ENCODE measurements at regions not wholly inside any gene's neighbourhood (a gene's known extent, or its start where the extent isn't known, plus 50 kb on each side); places are given as distances from the start of the nearest gene placed in this dataset.

DNA sequence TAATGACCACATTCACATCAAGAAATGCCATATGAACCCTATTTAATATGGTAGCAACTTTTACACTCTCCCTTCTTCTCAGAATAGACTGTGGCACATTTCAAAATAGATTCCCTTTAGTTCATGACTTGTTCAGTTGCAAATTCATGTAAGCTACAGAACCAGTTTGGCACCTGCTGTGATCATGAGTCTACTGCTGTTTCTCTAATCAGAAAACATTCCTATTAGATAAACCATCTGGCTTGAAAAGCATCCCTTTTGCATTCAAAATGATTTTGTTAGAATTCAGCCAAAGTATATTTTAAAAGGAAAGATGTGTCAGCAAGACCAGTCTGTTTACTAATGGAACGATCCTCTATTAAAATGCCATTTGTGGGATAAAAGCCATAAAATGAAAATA lies 304.4 kb downstream of the BCHE start:
- Histone ChIP-seq H3K79me2 (ENCODE audit: insufficient read depth, low read length) (no peaks in the 10 kb centered on the region), H3K4me2 (ENCODE audit: low read depth, low read length) (no peak overlapping the region), H2AFZ (ENCODE audit: low read length) (no peak overlapping the region), H3K9me3 (ENCODE audit: low read length) (no peaks in the 10 kb centered on the region), H4K20me1 (ENCODE audit: insufficient read depth, low read length) (no peaks in the 10 kb centered on the region), H3K4me3 (replicated peaks in 1 of 3; ENCODE audit: insufficient read depth in 1 of 3, low read depth in 2 of 3, low read length in 3 of 3) (no peak overlapping the region), H3K27me3 (ENCODE audit: control insufficient read depth in 1 of 2, insufficient read depth in 2 of 2, low read length in 2 of 2) (no peaks in the 10 kb centered on the region), H3K4me1 (ENCODE audit: insufficient read depth, low read length) (no peaks in the 10 kb centered on the region), H3K27ac (ENCODE audit: extremely low read length, insufficient read depth, low read length) (no peak overlapping the region), H3K9ac (ENCODE audit: insufficient read depth, low read depth, low read length) (no peak overlapping the region), H3K36me3 (replicated peaks in 1 of 2; ENCODE audit: control insufficient read depth in 1 of 2, insufficient read depth in 2 of 2, low read length in 2 of 2) (no peaks in the 10 kb centered on the region)
- POLR2A ChIA-PET = no interaction called here
- FAIRE-seq (no peak), ATAC-seq (no peak), DNase-seq (ENCODE audit: low spot score) (no peak)
- intact Hi-C loops (cut with micrococcal nuclease; ENCODE audit: unreplicated experiment) (no loop called here), in situ Hi-C loops (cut with HindIII; ENCODE audit: extremely low pct_ligation_motif_present, low pct_unique_long_range_greater_than_20kb) (no loop called here)
- 33% methylated on average over 1 of the region's 1 CpG for WGBS (ENCODE audit: low lambda C conversion rate)
- CTCF ChIA-PET (ENCODE audit: low intra/inter-chr PET ratio, low total read pairs) = no interaction called here
- TF ChIP-seq ZFYVE20 (CRISPR knock-in tag; IDR thresholded peaks at IDR 0.05; ENCODE audit: borderline replicate concordance, low read depth) = no peak
- no peak for TF ChIP-seq ZNF629 (CRISPR knock-in tag; conservative IDR thresholded peaks at IDR 0.05)
- TF ChIP-seq ZSCAN30 (CRISPR knock-in tag; IDR thresholded peaks at IDR 0.05) = no peak
- TF ChIP-seq, protein P1, sequence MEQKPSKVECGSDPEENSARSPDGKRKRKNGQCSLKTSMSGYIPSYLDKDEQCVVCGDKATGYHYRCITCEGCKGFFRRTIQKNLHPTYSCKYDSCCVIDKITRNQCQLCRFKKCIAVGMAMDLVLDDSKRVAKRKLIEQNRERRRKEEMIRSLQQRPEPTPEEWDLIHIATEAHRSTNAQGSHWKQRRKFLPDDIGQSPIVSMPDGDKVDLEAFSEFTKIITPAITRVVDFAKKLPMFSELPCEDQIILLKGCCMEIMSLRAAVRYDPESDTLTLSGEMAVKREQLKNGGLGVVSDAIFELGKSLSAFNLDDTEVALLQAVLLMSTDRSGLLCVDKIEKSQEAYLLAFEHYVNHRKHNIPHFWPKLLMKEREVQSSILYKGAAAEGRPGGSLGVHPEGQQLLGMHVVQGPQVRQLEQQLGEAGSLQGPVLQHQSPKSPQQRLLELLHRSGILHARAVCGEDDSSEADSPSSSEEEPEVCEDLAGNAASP (CRISPR knock-in tag; IDR thresholded peaks at IDR 0.05; ENCODE audit: borderline replicate concordance) = no peak
- no peak for TF ChIP-seq PHB2 (IDR thresholded peaks at IDR 0.05; ENCODE audit: partially characterized antibody)
- no peak for TF ChIP-seq HOXA3 (CRISPR knock-in tag; IDR thresholded peaks at IDR 0.05)
- TF ChIP-seq ZNF543 (CRISPR knock-in tag; IDR thresholded peaks at IDR 0.05) = no peak
- no peak for TF ChIP-seq RBAK (CRISPR knock-in tag; IDR thresholded peaks at IDR 0.05)
- BruUV-seq (replicated peaks) = no TSS peak

DNA sequence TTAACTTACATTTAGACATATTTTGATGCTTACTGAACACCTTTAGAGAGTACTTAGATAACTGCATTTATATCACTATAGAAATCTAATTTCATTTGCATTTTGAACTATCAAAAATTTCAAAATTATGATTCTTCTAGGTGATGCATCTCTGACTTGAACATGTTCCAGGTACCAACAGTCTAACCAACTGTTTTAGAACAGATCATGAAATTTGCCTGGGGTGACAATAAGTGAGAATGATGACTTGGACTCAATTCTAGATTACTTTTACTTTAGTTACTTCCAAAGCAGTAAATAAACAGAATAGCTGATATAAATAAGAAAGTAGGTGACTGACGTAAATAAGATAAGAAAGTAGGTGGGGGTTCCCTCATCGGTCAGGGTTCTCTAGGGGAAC lies 307.8 kb downstream of the BCHE start:
- no peak for FAIRE-seq
- TF ChIP-seq HMG20A (CRISPR knock-in tag; IDR thresholded peaks at IDR 0.05; ENCODE audit: borderline replicate concordance) = no peak
- TF ChIP-seq ZNF30 (CRISPR knock-in tag; IDR thresholded peaks at IDR 0.05) = no peak
- TF ChIP-seq, protein P2, sequence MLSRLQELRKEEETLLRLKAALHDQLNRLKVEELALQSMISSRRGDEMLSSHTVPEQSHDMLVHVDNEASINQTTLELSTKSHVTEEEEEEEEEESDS (CRISPR knock-in tag; IDR thresholded peaks at IDR 0.05; ENCODE audit: borderline replicate concordance) = no peak
- TF ChIP-seq, protein P3, sequence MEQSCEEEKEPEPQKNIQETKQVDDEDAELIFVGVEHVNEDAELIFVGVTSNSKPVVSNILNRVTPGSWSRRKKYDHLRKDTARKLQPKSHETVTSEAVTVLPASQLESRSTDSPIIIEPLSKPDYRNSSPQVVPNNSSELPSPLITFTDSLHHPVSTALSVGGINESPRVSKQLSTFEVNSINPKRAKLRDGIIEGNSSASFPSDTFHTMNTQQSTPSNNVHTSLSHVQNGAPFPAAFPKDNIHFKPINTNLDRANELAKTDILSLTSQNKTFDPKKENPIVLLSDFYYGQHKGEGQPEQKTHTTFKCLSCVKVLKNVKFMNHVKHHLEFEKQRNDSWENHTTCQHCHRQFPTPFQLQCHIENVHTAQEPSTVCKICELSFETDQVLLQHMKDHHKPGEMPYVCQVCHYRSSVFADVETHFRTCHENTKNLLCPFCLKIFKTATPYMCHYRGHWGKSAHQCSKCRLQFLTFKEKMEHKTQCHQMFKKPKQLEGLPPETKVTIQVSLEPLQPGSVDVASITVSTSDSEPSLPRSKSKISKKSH (CRISPR knock-in tag; IDR thresholded peaks at IDR 0.05; ENCODE audit: borderline replicate concordance) = no peak
- TF ChIP-seq, protein P4, sequence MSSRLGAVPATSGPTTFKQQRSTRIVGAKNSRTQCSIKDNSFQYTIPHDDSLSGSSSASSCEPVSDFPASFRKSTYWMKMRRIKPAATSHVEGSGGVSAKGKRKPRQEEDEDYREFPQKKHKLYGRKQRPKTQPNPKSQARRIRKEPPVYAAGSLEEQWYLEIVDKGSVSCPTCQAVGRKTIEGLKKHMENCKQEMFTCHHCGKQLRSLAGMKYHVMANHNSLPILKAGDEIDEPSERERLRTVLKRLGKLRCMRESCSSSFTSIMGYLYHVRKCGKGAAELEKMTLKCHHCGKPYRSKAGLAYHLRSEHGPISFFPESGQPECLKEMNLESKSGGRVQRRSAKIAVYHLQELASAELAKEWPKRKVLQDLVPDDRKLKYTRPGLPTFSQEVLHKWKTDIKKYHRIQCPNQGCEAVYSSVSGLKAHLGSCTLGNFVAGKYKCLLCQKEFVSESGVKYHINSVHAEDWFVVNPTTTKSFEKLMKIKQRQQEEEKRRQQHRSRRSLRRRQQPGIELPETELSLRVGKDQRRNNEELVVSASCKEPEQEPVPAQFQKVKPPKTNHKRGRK (CRISPR knock-in tag; IDR thresholded peaks at IDR 0.05) = no peak
- no peak for TF ChIP-seq ZNF598 (CRISPR knock-in tag; IDR thresholded peaks at IDR 0.05; ENCODE audit: borderline replicate concordance)
- no peak for TF ChIP-seq NFE2L2 (IDR thresholded peaks at IDR 0.05; ENCODE audit: low read length)

More for the DNA sequence above, 307.8 kb downstream of the BCHE start:
- DNase-seq (ENCODE audit: low spot score) (no peak), ATAC-seq (no peak)
- Histone ChIP-seq H2AFZ (ENCODE audit: low read length) (no peak overlapping the region), H3K27me3 (ENCODE audit: control insufficient read depth in 1 of 2, insufficient read depth in 2 of 2, low read length in 2 of 2) (no peaks in the 10 kb centered on the region), H4K20me1 (ENCODE audit: insufficient read depth, low read length) (no peaks in the 10 kb centered on the region), H3K36me3 (replicated peaks in 1 of 2; ENCODE audit: control insufficient read depth in 1 of 2, insufficient read depth in 2 of 2, low read length in 2 of 2) (no peaks in the 10 kb centered on the region), H3K4me3 (replicated peaks in 1 of 3; ENCODE audit: insufficient read depth in 1 of 3, low read depth in 2 of 3, low read length in 3 of 3) (no peak overlapping the region), H3K9ac (ENCODE audit: insufficient read depth, low read depth, low read length) (no peak overlapping the region), H3K27ac (ENCODE audit: extremely low read length, insufficient read depth, low read length) (no peak overlapping the region), H3K9me3 (ENCODE audit: low read length) (no peaks in the 10 kb centered on the region), H3K79me2 (ENCODE audit: insufficient read depth, low read length) (no peaks in the 10 kb centered on the region), H3K4me1 (ENCODE audit: insufficient read depth, low read length) (no peaks in the 10 kb centered on the region), H3K4me2 (ENCODE audit: low read depth, low read length) (no peak overlapping the region)
- WGBS (ENCODE audit: low lambda C conversion rate) = 51% methylated on average over 2 of the region's 2 CpGs
- BruUV-seq (replicated peaks) = no TSS peak
- ChIA-PET CTCF (ENCODE audit: low intra/inter-chr PET ratio, low total read pairs) (no interaction called here), POLR2A (no interaction called here)
- in situ Hi-C loops (cut with HindIII; ENCODE audit: extremely low pct_ligation_motif_present, low pct_unique_long_range_greater_than_20kb) = no loop called here
- intact Hi-C loops (cut with micrococcal nuclease; ENCODE audit: unreplicated experiment) = no loop called here
